Activated T-cell treated with anti-CD3 and anti-CD28 coated beads, Interleukin-2, amount 50 U/mL, for 4 hours (primary cell): ENCODE measurements at regions not wholly inside any gene's neighbourhood (a gene's known extent, or its start where the extent isn't known, plus 50 kb on each side); places are given as distances from the start of the nearest gene placed in this dataset.

Source experiments
- ATAC-seq, 2 donors: fragments of 200-7000 bp; cut with Tn5 transposase; one replicate each; pipeline ENCODE4 v1.10.0; 2021
- DNase-seq: peaks from one replicate; pipeline ENCODE4 v3.0.0-alpha.2; 2020
- H3K27me3 Mint-ChIP-seq: one replicate; pipeline ENCODE4 v1.8.0; 2021; ENCODE audit warnings: low read depth, mixed read lengths
- H3K36me3 Mint-ChIP-seq: one replicate; pipeline ENCODE4 v1.8.0; 2022; ENCODE audit warnings: mixed read lengths; ENCODE audit not compliant: insufficient read depth
- H3K4me1 Mint-ChIP-seq: one replicate; pipeline ENCODE4 v1.8.0; 2021; ENCODE audit warnings: low read depth, mixed read lengths
- H3K4me3 Mint-ChIP-seq: one replicate; pipeline ENCODE4 v1.8.0; 2021; ENCODE audit warnings: mild to moderate bottlenecking, moderate library complexity, mixed read lengths
- H3K9me3 Mint-ChIP-seq: one replicate; pipeline ENCODE4 v1.8.0; 2021; ENCODE audit warnings: mixed read lengths

- H3K36me3 Mint-ChIP-seq = no peaks in the 10 kb centered on the region
- no peak overlapping the region for H3K4me3 Mint-ChIP-seq
- no peak for ATAC-seq
- no peaks in the 10 kb centered on the region for H3K9me3 Mint-ChIP-seq
- H3K27me3 Mint-ChIP-seq = no peaks in the 10 kb centered on the region
- DNase-seq = no peak
- no peaks in the 10 kb centered on the region for H3K4me1 Mint-ChIP-seq
Measured at GRCh38 chr1:67578397-67579020, 106.5 kb upstream of the GADD45A start.

GRCh38 chr1:67579623-67580394, 105.2 kb upstream of the GADD45A start:
- Mint-ChIP-seq H3K4me3 (no peak overlapping the region), H3K27me3 (no peaks in the 10 kb centered on the region), H3K4me1 (no peaks in the 10 kb centered on the region), H3K9me3 (no peaks in the 10 kb centered on the region), H3K36me3 (no peaks in the 10 kb centered on the region)
- no peak for ATAC-seq
- DNase-seq = no peak

DNA sequence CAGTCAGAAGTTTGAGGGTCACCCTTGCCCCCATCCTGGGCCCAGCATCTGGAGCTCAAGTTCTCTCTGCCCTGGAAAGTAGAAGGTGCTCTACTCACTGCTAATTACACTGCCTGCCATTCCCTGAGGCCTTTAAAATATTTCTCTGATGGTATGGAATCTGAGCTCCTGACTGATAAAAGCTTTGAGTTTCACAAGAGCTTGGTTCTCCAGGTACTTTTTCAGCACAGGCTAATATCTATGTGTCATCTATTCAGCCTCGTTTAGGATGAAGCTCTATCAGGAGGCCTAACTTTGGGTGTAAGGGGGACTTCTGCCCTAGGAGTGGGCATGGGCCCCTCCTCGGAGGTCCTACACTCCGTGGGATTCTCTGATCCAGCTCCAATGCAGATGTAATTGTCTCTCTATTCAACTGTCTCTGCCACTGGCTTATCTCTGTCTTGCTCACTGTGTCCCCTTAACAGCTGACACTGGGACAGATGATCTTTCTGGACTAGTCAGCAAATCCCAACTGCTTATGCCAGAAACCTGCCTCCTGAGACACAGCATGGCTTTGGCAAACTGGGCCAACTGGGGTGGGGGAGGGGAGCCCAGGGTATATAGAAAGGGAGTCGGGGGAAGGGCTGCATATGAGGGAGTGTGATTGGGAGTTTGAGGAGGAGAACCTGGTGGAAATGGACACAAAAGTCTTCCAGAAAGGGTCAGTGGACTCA, 104.2 kb upstream of the GADD45A start:
- Mint-ChIP-seq H3K36me3 (no peaks in the 10 kb centered on the region), H3K27me3 (no peaks in the 10 kb centered on the region), H3K4me1 (no peaks in the 10 kb centered on the region), H3K9me3 (no peaks in the 10 kb centered on the region), H3K4me3 (no peak overlapping the region)
- no peak for ATAC-seq
- no peak for DNase-seq

DNA sequence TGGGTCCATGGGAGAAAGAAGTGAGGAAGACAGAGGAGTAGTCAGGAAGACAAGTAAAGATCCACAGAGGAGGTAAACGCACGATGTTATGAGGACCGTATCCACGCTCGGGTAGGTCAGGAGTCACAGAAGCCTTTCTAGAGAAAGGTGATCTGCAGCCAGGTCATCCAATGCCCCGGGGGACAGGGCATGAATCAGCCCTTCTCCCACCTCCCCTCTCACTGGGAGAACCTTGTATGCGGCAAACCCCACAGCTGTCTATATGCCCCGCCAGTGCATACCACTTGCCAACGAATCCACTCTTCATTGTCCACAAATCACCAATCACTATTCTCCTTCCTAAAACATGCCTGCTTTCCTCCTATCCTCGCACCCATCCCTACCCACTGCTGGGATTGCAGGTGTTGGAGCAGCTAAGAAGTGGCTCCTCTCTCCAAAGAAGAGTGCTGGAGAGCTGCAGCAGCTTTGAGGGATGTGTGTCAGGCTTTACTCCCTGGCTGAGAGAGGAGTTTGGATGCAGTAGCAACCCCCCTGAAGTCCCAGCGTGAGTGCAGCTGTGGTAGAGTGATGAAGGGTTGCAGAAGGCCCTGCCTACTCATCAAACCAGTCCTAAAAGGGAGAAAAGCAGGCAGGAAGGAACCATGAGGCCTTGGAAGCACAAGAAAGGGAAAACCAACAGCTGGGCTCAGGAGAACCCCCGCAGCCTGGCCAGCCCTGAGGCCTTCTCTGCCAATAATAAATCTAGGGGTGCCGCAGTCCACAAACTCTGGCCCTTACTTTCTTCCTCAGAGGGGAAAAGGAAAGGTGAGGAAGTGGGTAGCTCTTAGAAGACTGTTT, 102.2 kb upstream of the GADD45A start:
- H3K36me3 Mint-ChIP-seq = no peaks in the 10 kb centered on the region

GRCh38 chr1:67583462-67583950, 101.5 kb upstream of the GADD45A start:
- ATAC-seq = no peak
- no peaks in the 10 kb centered on the region for H3K36me3 Mint-ChIP-seq
- no peaks in the 10 kb centered on the region for H3K4me1 Mint-ChIP-seq
- no peaks in the 10 kb centered on the region for H3K27me3 Mint-ChIP-seq
- H3K4me3 Mint-ChIP-seq = no peak overlapping the region
- DNase-seq = no peak
- H3K9me3 Mint-ChIP-seq = no peaks in the 10 kb centered on the region

More for the DNA sequence above, 102.2 kb upstream of the GADD45A start:
- ATAC-seq (no peak), DNase-seq (no peak)
- no peaks in the 10 kb centered on the region for H3K27me3 Mint-ChIP-seq
- H3K4me1 Mint-ChIP-seq = no peaks in the 10 kb centered on the region
- no peak overlapping the region for H3K4me3 Mint-ChIP-seq
- no peaks in the 10 kb centered on the region for H3K9me3 Mint-ChIP-seq

GRCh38 chr1:67584938-67585337, 100.1 kb upstream of the GADD45A start:
- Mint-ChIP-seq H3K9me3 (no peaks in the 10 kb centered on the region), H3K4me3 (no peak overlapping the region), H3K36me3 (no peaks in the 10 kb centered on the region), H3K27me3 (no peaks in the 10 kb centered on the region), H3K4me1 (no peaks in the 10 kb centered on the region)
- ATAC-seq (no peak), DNase-seq (no peak)

GRCh38 chr1:67586596-67586995, 98.4 kb upstream of the GADD45A start:
- H3K4me1 Mint-ChIP-seq = no peaks in the 10 kb centered on the region
- H3K36me3 Mint-ChIP-seq = no peaks in the 10 kb centered on the region
- H3K27me3 Mint-ChIP-seq = no peaks in the 10 kb centered on the region
- no peak for ATAC-seq
- no peak for DNase-seq
- no peaks in the 10 kb centered on the region for H3K9me3 Mint-ChIP-seq
- no peak overlapping the region for H3K4me3 Mint-ChIP-seq

DNA sequence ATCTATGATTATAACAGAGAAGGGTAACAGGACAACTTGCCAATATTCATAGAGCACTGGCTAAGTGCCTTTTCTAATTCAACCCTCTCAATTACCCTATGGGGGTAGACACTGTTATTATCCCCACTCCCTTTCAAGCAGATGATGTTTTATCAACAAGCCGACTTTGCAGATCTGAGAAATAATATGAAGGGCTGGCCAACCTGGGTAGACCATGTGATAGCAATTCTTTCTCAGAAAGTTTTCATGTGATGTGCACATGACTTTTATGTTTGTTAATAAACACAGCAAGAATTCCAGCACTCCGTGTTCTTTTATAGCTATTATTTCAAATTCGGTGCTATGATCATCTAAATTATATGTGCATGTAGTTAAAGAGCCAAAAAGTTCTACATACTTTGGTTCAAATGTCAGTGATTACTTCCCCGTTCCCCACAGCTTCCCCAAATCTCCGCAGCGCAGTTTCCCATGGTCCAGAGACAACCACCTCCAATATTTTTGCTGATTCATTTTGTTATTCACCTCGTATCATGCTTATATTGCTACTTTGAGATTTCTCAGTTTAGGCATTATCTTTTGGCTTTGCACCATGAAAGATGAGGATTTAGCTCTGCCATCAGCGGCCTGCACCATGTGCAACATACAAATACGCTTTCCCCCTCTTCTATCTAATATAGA, 96.7 kb upstream of the GADD45A start:
- no peak for DNase-seq
- no peaks in the 10 kb centered on the region for H3K4me1 Mint-ChIP-seq
- ATAC-seq = no peak

GRCh38 chr1:67589519-67590233, 95.3 kb upstream of the GADD45A start:
- Mint-ChIP-seq H3K4me3 (no peak overlapping the region), H3K9me3 (no peaks in the 10 kb centered on the region), H3K27me3 (no peaks in the 10 kb centered on the region), H3K4me1 (no peaks in the 10 kb centered on the region), H3K36me3 (no peaks in the 10 kb centered on the region)
- DNase-seq (no peak), ATAC-seq (no peak)

More for the DNA sequence above, 96.7 kb upstream of the GADD45A start:
- no peaks in the 10 kb centered on the region for H3K36me3 Mint-ChIP-seq
- no peaks in the 10 kb centered on the region for H3K9me3 Mint-ChIP-seq
- H3K27me3 Mint-ChIP-seq = no peaks in the 10 kb centered on the region
- no peak overlapping the region for H3K4me3 Mint-ChIP-seq

DNA sequence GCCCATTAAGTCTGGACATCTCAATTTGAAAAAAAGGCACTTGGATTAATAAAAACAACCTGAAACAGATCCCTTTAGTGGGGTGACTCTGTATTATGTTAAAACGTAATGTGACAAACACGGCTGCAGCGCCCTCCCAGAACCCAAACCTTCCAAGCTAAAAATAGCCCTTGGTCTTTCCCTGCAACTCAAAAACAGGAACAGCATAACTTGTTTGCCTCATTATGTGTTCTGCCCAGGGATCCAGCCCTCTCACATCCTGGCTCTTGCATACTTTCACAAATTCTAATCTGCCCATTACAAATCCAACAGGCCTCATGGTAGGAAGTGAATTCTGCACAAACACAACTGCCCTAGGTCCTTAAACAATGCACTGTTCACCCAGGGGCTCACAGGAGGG, 94.7 kb upstream of the GADD45A start:
- Mint-ChIP-seq H3K36me3 (no peaks in the 10 kb centered on the region), H3K27me3 (no peaks in the 10 kb centered on the region), H3K9me3 (no peaks in the 10 kb centered on the region), H3K4me1 (no peaks in the 10 kb centered on the region), H3K4me3 (no peak overlapping the region)
- DNase-seq = no peak
- ATAC-seq = no peak

GRCh38 chr1:67594764-67595163, 90.2 kb upstream of the GADD45A start:
- Mint-ChIP-seq H3K9me3 (no peaks in the 10 kb centered on the region), H3K27me3 (no peaks in the 10 kb centered on the region), H3K4me1 (no peaks in the 10 kb centered on the region), H3K4me3 (no peak overlapping the region), H3K36me3 (no peaks in the 10 kb centered on the region)
- ATAC-seq (no peak), DNase-seq (no peak)

GRCh38 chr1:67596674-67597073, 88.3 kb upstream of the GADD45A start:
- no peak overlapping the region for H3K4me3 Mint-ChIP-seq
- no peaks in the 10 kb centered on the region for H3K4me1 Mint-ChIP-seq
- DNase-seq (no peak), ATAC-seq (no peak)
- H3K36me3 Mint-ChIP-seq = no peaks in the 10 kb centered on the region
- no peaks in the 10 kb centered on the region for H3K27me3 Mint-ChIP-seq
- no peaks in the 10 kb centered on the region for H3K9me3 Mint-ChIP-seq

DNA sequence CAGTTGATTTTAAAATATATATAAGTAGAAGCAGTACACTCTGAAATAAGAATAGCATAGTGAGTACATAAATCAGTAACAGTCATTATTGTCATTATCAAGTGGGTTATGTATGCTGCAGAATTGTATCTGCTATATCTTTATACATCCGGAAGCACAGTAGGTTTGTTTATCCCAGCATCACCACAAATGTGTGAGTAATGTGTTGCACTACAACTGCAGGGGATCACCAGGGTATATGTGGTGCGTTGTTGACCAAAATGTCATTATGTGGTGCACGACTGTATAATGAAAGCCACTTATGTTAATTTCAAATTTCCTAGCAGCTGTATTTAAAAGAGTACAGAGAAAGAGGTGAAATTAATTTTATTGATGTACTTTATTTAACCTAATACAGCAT, 87.7 kb upstream of the GADD45A start:
- no peaks in the 10 kb centered on the region for H3K27me3 Mint-ChIP-seq
- no peaks in the 10 kb centered on the region for H3K4me1 Mint-ChIP-seq
- H3K4me3 Mint-ChIP-seq = no peak overlapping the region
- H3K9me3 Mint-ChIP-seq = no peaks in the 10 kb centered on the region
- no peaks in the 10 kb centered on the region for H3K36me3 Mint-ChIP-seq
- ATAC-seq = no peak
- DNase-seq = no peak
